A549 (cell line): ENCODE measurements at regions not wholly inside any gene's neighbourhood (a gene's known extent, or its start where the extent isn't known, plus 50 kb on each side); places are given as distances from the start of the nearest gene placed in this dataset.

ENCODE experiments used
- ATAC-seq, 2 experiments: fragments of 200-7000 bp in 1 of 2; fragments of >200 bp in 1 of 2; cut with Nextera tagmentation in 1 of 2; cut with Tn5 transposase in 1 of 2; 3 replicates each; pipeline versions ENCODE4 v1.8.0 to v1.9.1; 2018 to 2020; ENCODE audit warnings: mild to moderate bottlenecking in 1 of 2, moderate library complexity in 1 of 2
- CTCF ChIA-PET: fragments of 300-600 bp; sonication (Branson Sonifier 250); formaldehyde crosslinking; extraction: SDS; loops from one replicate; lab custom pipeline; 2021; ENCODE audit warnings: antibody characterized with exemption, inconsistent platforms; lab: Yijun Ruan, JAX
- POLR2A ChIA-PET: fragments of 350-600 bp; formaldehyde crosslinking; extraction: SDS; loops from one replicate; lab custom pipeline; 2021; ENCODE audit warnings: antibody characterized with exemption, inconsistent platforms; lab: Yijun Ruan, JAX
- DNase-seq, 2 experiments: peaks; one replicate each; pipeline versions ENCODE4 v3.0.0 to v3.0.0-alpha.2; 2011 to 2016; ENCODE audit warnings: low read depth in 1 of 2, low spot score in 1 of 2
- FAIRE-seq: peaks from 2 replicates; lab custom pipeline; 2011; peaks lifted over from hg19 to GRCh38; lab: Jason Lieb, UNC
- H3K27ac ChIP-seq, 2 experiments: fragments of >200 bp; sonication (Bioruptor Twin); formaldehyde crosslinking; 3 replicates each; pipeline ENCODE4 v1.5.1; 2016 to 2017
- H3K4me1 ChIP-seq: fragments of >200 bp; sonication (Bioruptor Twin); formaldehyde crosslinking; 3 replicates; pipeline ENCODE4 v1.6.1; 2016
- H3K4me2 ChIP-seq: fragments of >200 bp; sonication (Bioruptor Twin); formaldehyde crosslinking; 3 replicates; pipeline ENCODE4 v1.6.1; 2016
- H3K4me3 ChIP-seq: fragments of >200 bp; sonication (Bioruptor Twin); formaldehyde crosslinking; 3 replicates; pipeline ENCODE4 v1.5.1; 2016
- H3K9me3 ChIP-seq: fragments of >200 bp; sonication (Bioruptor Twin); formaldehyde crosslinking; 3 replicates; pipeline ENCODE4 v1.6.1; 2016
- BCL3 ChIP-seq: fragments of >200 bp; sonication (Bioruptor Twin); formaldehyde crosslinking; IDR thresholded peaks from 3 replicates; pipeline ENCODE4 v1.6.1; 2016
- CBX2 ChIP-seq: fragments of 200-600 bp; sonication (generic); IDR thresholded peaks from 2 replicates; pipeline ENCODE4 v1.6.1; 2016; ENCODE audit warnings: low read depth, mild to moderate bottlenecking, borderline replicate concordance
- CHD2 ChIP-seq: fragments of 150-350 bp; IDR thresholded peaks from 2 replicates; pipeline ENCODE4 v1.6.1; 2014; ENCODE audit warnings: low read length; ENCODE audit not compliant: partially characterized antibody
- EHMT2 ChIP-seq: fragments of 200-600 bp; sonication (generic); IDR thresholded peaks from 2 replicates; pipeline ENCODE4 v1.6.1; 2016; ENCODE audit warnings: antibody characterized with exemption, low read depth, mild to moderate bottlenecking, moderate library complexity
- ELK1 ChIP-seq: fragments of 150-350 bp; IDR thresholded peaks from 2 replicates; pipeline ENCODE4 v1.6.1; 2014; ENCODE audit warnings: low read depth, mild to moderate bottlenecking, low read length
- EP300 ChIP-seq, 2 experiments: fragments of >200 bp; sonication (Bioruptor Twin); formaldehyde crosslinking; IDR thresholded peaks; 2 replicates in 1 of 2; 3 replicates in 1 of 2; pipeline ENCODE4 v1.6.1; 2016 to 2017
- FOSB ChIP-seq: fragments of 250-450 bp; sonication (Bioruptor Pico); IDR thresholded peaks from 2 replicates; pipeline ENCODE4 v1.5.0; 2020; ENCODE audit warnings: mild to moderate bottlenecking, moderate library complexity
- FOSL2 ChIP-seq, 2 experiments: fragments of 450-650 bp in 1 of 2; fragments of >200 bp in 1 of 2; sonication (Bioruptor Twin) in 1 of 2; formaldehyde crosslinking; IDR thresholded peaks; 2 replicates each; pipeline versions ENCODE4 v1.5.0 to v1.6.1; 2016 to 2020; ENCODE audit warnings: mild to moderate bottlenecking in 1 of 2, moderate library complexity in 1 of 2
- FOXS1 ChIP-seq: fragments of 250-450 bp; sonication (Bioruptor Pico); IDR thresholded peaks from 2 replicates; pipeline ENCODE4 v1.5.0; 2020; ENCODE audit warnings: mild to moderate bottlenecking, moderate library complexity
- HDAC2 ChIP-seq: fragments of 200-600 bp; sonication (generic); IDR thresholded peaks from 2 replicates; pipeline ENCODE4 v1.6.1; 2016
- HOXB13 ChIP-seq: fragments of 250-450 bp; sonication (Bioruptor Pico); IDR thresholded peaks from 2 replicates; pipeline ENCODE4 v1.5.0; 2020; ENCODE audit warnings: low read depth, mild to moderate bottlenecking, moderate library complexity
- HOXB5 ChIP-seq: fragments of 250-450 bp; sonication (Bioruptor Pico); IDR thresholded peaks from 2 replicates; pipeline ENCODE4 v1.5.0; 2020; ENCODE audit warnings: mild to moderate bottlenecking, moderate library complexity
- JUNB ChIP-seq: fragments of >200 bp; sonication (Bioruptor Twin); formaldehyde crosslinking; IDR thresholded peaks from 2 replicates; pipeline ENCODE4 v1.6.1; 2016
- MAFK ChIP-seq: fragments of 450-650 bp; IDR thresholded peaks from 2 replicates; pipeline ENCODE4 v1.6.1; 2014; ENCODE audit not compliant: partially characterized antibody
- NFE2L2 ChIP-seq: fragments of 150-350 bp; conservative IDR thresholded peaks from 2 replicates; pipeline ENCODE4 v1.6.1; 2014; ENCODE audit warnings: low read length
- NR3C1 ChIP-seq: fragments of >200 bp; sonication (Bioruptor Twin); formaldehyde crosslinking; IDR thresholded peaks from 3 replicates; pipeline ENCODE4 v1.6.1; 2017
- PHF8 ChIP-seq: fragments of 200-600 bp; sonication (generic); IDR thresholded peaks from 2 replicates; pipeline ENCODE4 v1.6.1; 2016; ENCODE audit warnings: low read depth, mild to moderate bottlenecking, antibody characterized with exemption, moderate library complexity, borderline replicate concordance
- RARB ChIP-seq: fragments of 250-450 bp; sonication (Bioruptor Pico); IDR thresholded peaks from 2 replicates; pipeline ENCODE4 v1.8.0; 2021; ENCODE audit warnings: mild to moderate bottlenecking, moderate library complexity
- USF2 ChIP-seq: fragments of 450-650 bp; IDR thresholded peaks from 2 replicates; pipeline ENCODE4 v1.6.1; 2014; ENCODE audit warnings: antibody characterized with exemption
- ZNF302 ChIP-seq: fragments of 250-450 bp; sonication (Bioruptor Pico); IDR thresholded peaks from 2 replicates; pipeline ENCODE4 v1.9.0; 2021; ENCODE audit warnings: inconsistent platforms, mild to moderate bottlenecking, moderate library complexity
- ZSCAN20 ChIP-seq: fragments of 250-450 bp; sonication (Bioruptor Pico); IDR thresholded peaks from 2 replicates; pipeline ENCODE4 v1.8.0; 2022; ENCODE audit warnings: mild to moderate bottlenecking, moderate library complexity
- WGBS: methylation state at CpG from one replicate; pipeline ENCODE4 v1.1.6; 2017; ENCODE audit errors: missing lambda C conversion rate; 5-methylcytosine and 5-hydroxymethylcytosine counted together
- TF ChIP-seq, protein P1 (sequence below): fragments of >200 bp; sonication (Bioruptor Twin); formaldehyde crosslinking; IDR thresholded peaks from 2 replicates; pipeline ENCODE4 v1.6.1; 2016

DNA sequence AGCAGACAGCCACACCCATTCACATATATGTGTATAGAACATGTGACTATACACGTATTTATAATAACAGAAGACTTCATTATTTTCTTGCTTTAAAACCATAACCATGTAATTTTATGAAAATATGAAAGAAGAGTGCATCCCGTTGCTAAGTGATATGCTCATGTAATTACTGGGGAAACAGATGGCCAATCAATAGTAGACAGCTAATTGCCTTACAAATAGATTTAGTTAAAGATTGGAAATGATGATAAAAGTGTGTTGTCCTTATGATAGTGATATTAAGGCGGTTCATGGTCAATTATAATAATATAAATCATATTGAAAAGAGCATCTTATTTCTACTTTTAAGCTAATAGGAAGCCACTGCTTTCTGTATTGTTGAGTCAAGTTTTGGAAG lies 95.9 kb downstream of the RFC3 start:
- FAIRE-seq (no peak), DNase-seq (no peak), ATAC-seq (no peak)
- WGBS = 64% methylated on average over 3 of the region's 3 CpGs
- H3K9me3 ChIP-seq = no peaks in the 10 kb centered on the region
- no peak overlapping the region for H3K27ac ChIP-seq
- TF ChIP-seq ELK1 (no peak), HOXB5 (CRISPR knock-in tag) (no peak), USF2 (no peak), CHD2 (no peak), RARB (CRISPR knock-in tag) (no peak), MAFK (no peak)
- TF ChIP-seq, protein P1, sequence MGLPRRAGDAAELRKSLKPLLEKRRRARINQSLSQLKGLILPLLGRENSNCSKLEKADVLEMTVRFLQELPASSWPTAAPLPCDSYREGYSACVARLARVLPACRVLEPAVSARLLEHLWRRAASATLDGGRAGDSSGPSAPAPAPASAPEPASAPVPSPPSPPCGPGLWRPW = no peak
- ChIA-PET CTCF (no interaction called here), POLR2A (no interaction called here)
- H3K4me3 ChIP-seq = no peak overlapping the region
- H3K4me2 ChIP-seq = no peak overlapping the region
- peaks cover 7% of the 10 kb centered on the region; the same call in 1 of the 3 replicates for H3K4me1 ChIP-seq

- no peaks in the 10 kb centered on the region for H3K9me3 ChIP-seq
- no peak for TF ChIP-seq EHMT2
- no peak for TF ChIP-seq FOSB
- TF ChIP-seq PHF8 = no peak
- no peak for TF ChIP-seq ELK1
- TF ChIP-seq CBX2 = no peak
- TF ChIP-seq FOSL2 (IDR thresholded peaks at IDR 0.05) = no peak
- TF ChIP-seq FOSL2 (CRISPR knock-in tag; IDR thresholded peaks at IDR 0.05) = no peak
- no peak for TF ChIP-seq NFE2L2
- TF ChIP-seq USF2 = no peak
- TF ChIP-seq ZNF302 (CRISPR knock-in tag) = no peak
- no peak for TF ChIP-seq ZSCAN20 (CRISPR knock-in tag)
- TF ChIP-seq HDAC2 = no peak
- no peak for TF ChIP-seq JUNB
- TF ChIP-seq BCL3 = no peak
- no peak for TF ChIP-seq NR3C1
- TF ChIP-seq HOXB13 = no peak
- TF ChIP-seq EP300 (IDR thresholded peaks at IDR 0.05) = no peak
- no peak for TF ChIP-seq FOXS1
- peaks cover 8% of the 10 kb centered on the region; the same call in 1 of the 3 replicates for H3K4me1 ChIP-seq
- no peak overlapping the region for H3K4me3 ChIP-seq
- ATAC-seq = no peak
- DNase-seq = no peak
- FAIRE-seq = no peak
- 90% methylated on average over 4 of the region's 4 CpGs for WGBS
- CTCF ChIA-PET = interaction anchor here (0.6 kb wide), 1 partner anchor 143 kb away, joined by 3 read pairs; no protein-coding TSS in a partner anchor
- H3K27ac ChIP-seq = no peak overlapping the region
- no peak overlapping the region for H3K4me2 ChIP-seq
- POLR2A ChIA-PET = no interaction called here
Measured at GRCh38 chr13:33917190-33917589, 99.2 kb downstream of the RFC3 start.
